CD4-positive, alpha-beta T cell treated with Interleukin-4 for 4 hours (primary cell): ENCODE measurements at regions not wholly inside any gene's neighbourhood (a gene's known extent, or its start where the extent isn't known, plus 50 kb on each side); places are given as distances from the start of the nearest gene placed in this dataset.

Source experiments
- DNase-seq: peaks from one replicate; pipeline ENCODE4 v3.0.0-alpha.2; 2020

DNA sequence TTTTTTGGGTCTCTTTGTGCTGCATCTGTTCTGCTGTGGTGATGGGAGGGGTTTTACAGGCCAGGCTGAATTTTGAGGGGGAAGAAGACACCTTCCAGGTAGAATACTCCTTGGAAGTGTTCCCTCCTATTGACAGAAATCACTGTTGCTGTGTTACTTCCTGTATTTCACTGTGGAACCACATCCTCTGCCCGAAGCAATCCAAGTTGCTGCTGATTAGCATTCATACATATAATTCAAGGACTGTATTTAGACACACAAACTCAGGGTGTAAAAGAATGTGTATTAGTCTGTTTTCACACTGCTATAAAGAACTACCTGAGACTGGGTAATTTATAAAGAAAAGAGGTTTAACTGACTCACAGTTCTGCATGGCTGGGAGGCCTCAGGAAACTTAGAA lies 50.6 kb upstream of the TMEM244 start:
- DNase-seq: no peak
